GM19240 (cell line): ENCODE measurements at regions not wholly inside any gene's neighbourhood (a gene's known extent, or its start where the extent isn't known, plus 50 kb on each side); places are given as distances from the start of the nearest gene placed in this dataset.

Experiments
- DNase-seq: peaks from one replicate; pipeline ENCODE4 v3.0.0; 2011; ENCODE audit warnings: low spot score; ENCODE audit not compliant: insufficient read length

DNA sequence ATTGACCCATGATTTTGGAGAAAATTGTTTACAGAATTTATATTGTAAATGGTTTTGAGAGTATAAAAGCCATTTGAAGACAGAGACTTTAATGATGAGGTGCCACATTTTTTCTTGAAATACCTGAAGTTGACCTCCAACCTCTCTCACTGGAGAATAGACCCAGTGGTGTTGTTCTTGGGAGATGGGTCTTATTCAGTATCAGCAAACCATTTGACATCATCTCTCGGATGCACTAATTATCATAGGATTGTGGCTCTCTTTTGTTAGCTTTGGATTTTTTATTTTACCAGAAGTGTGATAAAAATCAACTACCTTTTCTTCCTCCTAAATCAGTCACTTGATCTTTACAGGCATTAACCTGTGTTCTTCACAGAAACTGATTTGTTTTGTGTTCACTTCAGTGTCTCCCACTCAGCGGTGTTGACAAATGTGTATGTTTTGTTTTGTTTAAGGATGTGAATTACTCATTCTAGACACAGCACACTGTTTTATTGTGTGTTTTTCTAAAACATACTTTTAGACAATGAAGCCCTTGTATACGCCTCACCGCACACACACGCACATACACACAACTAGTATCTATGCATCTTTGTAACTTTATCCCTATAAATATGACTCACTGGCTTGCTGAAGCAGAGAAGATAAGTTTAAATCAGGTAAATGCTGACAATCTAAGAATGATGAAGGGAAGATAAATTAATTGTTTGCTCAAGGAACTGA, 455.6 kb downstream of the INHBA start:
- no peak for DNase-seq

DNA sequence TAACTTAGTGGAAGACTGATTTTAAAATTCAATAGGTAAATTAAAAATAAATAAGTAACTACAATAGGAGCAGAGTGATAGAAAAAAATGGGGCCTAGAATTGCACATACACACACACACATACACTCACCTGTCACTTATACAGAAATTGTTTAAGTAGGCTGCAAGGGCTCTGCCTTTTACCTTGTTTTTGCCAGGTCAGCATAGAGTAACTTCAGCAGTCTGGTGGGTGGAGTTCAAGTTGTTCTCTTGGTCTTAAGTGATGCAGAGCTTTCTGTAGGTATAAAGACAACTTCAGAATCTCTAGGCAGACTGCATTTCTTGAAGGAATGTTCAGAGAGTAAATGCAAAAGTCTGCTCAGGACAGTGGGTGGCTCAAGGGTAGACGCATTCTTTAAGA, 457.0 kb downstream of the INHBA start:
- no peak for DNase-seq

DNA sequence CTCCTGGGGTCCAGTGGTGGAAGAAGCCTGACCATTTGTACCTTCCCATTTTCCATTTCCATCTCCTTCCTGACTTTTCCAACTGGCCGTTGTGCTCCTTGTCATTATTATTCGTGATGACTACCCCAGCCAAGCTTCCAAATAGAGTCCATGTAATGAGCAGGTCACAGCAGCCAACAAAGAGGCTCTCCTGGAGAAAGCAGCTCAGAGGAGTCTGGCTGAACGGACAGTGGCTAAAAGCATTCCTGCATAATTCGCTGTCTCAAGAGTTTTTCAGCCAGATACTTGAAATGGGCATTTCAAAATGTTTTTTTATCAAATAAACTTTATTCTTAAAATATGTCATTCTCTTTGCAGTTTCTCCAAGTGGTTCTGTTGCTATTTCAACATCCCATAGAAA, 458.6 kb downstream of the INHBA start:
- no peak for DNase-seq

DNA sequence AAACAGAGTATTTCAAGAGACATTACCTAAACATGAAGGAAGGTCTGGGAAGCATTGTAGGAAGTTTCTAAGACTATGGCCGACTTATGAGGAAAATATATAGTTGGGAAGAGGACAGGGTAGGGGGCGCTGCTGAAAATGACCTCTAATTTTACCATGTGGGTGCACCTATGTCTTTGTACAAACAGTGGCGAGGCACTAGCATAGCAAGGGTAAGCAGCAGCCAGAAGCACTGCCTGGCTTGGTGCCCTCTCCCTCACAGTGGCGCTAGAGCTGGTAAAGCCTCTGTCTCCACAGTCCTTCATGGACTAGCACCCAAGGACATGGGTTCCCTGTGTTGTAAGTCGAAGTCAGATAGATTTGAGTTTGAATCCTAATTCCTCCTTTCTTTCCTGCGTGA, 461.2 kb downstream of the INHBA start:
- no peak for DNase-seq

DNA sequence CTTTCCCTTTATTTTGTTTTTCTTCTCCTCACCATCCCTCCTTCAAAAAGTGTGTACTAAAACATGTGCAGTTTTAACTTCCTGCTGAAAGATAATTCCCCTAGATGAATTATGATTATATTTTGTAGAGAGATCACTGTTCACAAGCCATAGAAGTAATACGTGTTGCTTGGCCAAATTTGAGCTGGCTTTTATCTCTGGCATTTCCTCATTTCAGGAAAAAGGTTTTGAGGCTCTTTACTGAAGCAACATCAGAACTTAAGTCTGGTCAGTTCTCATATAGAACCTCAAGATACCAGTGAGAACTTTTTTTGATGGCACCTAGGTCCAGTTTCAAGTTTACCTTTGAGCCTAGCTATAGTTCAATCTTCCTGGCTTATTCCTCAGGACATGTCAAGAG, 463.3 kb downstream of the INHBA start:
- DNase-seq: no peak

DNA sequence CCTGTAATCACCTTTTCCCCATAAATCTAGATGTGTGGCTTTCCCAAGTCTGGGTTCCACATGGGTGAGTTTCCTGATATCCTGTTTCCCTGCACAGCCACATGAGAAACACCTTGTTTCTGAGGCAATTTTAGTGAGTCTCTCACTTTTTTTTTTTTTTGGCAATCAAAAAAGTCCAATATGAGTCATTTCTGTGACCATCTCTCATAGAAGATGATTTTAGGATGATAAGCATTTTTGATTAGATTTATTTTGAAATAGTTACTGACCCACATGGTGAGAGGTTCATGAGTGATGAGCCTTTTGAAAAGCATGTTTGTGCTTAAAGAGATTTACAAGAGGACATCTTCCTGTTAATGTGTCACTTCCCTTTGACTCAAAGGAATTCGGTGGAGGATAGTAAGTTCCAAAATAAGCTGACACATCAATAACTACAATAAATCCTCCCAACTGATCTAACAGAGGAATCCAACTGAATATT, 464.0 kb downstream of the INHBA start:
- DNase-seq: no peak

DNA sequence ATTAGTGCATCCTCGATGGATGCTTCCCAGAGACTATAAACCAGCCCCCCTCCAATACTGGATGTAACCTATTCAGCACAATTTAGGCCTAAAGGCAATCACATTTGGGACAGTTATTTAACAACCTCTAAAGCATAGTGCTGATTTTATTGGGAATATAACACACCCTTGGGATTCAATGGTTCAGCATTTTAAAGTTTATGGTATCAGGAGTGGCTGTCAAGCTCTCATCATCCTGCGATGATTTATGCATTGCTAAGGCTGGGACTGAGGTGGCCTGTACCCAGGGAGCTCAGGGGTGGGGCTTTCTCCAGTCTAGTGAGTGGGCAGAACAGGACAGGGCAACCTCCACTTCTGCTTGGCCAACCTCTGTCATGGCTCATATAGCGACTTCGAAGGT, 464.9 kb downstream of the INHBA start:
- no peak for DNase-seq

DNA sequence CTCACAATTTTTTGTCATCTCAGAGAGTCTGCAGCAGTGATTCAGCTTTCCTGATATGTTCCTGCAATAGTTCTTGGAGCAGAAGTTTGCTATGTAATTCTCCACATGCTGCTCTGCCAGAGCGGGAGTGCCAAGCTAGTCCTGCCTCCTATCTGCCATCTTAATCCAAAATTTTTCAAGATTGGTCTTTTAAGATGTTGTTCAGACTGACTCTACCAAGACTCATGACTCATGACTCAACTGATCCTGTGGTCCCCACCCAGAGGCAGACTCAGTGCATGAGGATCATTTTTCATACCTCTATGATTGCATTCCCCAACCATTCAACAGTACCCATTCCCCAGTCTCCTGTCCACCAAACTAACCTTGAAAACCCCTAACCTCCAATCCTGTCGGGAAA, 470.8 kb downstream of the INHBA start:
- DNase-seq: no peak

DNA sequence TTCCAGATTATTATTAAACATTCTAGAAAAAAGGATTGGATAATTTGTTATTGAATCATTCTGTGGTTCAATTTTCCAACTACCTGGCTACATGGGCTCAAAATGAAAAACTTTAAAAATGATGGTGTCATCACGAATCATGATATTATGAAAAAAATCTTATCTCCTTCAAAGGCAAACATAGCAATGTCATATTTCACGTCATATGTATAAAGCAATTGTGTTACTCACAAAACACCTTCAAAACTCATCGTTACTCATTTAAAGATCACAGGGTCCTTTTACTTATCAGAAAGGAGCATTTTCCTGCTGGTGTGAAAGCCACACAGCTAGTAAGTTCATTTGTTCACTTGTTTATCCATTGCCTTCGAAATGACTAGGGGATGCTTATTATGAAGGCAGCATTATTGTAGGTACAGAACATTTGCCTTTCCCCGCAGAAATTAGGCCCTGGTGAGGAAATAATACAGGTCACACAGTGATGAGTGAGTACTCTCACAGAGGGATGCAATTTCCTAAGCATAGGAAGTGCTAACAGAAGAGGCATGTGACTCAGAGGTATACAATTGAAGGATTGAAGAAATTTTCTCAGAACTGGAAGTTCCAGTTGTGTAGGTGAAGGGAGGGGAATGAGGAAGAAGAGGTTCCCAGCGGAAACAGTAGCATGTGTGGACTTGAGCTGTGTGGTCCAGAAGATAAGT, 478.7 kb downstream of the INHBA start:
- no peak for DNase-seq

DNA sequence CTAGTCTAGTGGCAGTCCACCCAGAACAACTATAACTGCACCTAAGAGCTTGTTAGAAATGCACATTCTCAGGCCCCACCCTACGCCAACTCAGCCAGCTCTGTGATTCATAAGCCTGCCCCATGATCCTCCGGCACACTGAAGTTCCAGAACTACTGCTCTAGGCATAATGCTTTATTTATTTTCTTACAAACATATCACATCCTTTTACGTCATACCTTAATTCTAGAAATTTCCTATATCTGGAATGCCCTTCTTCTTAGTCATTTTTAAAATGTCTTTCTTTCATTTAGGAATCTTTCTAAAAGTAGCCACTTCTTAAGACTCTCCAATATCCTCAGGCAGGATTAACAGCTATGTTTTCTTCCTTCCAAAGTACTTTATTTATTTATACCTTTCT, 480.1 kb downstream of the INHBA start:
- no peak for DNase-seq

DNA sequence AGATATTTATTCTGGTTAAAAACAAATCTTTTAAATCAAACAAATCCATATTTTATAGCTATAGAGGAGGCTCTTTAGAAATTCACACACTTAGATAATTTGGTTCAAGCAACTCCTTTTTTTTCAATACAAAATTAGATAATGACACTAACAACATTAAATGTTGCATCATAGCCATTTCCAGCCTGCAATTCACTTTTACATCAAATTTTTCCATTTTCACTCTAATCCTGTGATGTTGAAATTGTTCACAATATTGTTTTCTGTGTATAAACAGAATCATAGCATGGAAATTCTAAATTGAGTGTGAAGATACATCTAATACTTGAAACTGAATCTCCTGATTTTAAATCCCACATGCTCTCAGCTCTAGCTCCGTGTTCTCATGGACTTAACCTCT, 482.6 kb downstream of the INHBA start:
- DNase-seq: no peak

DNA sequence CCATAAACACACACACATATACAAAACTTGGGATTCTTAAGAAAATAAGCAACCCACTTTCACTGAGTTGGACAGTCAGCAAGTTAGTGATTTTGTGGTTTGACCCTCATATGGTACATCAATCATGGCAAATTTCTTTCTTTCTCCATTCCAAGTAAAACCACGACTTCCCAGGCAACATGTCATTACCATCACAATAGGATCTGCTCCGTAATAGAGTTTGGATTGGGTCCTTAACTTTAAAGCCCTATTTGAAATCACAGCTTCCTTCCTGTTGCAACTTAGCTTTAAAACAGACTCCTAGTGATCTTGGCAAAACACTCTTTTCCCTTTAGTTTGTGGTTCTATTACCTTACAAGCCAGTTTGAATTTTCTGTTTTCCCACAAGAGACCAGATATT, 483.6 kb downstream of the INHBA start:
- DNase-seq: no peak

DNA sequence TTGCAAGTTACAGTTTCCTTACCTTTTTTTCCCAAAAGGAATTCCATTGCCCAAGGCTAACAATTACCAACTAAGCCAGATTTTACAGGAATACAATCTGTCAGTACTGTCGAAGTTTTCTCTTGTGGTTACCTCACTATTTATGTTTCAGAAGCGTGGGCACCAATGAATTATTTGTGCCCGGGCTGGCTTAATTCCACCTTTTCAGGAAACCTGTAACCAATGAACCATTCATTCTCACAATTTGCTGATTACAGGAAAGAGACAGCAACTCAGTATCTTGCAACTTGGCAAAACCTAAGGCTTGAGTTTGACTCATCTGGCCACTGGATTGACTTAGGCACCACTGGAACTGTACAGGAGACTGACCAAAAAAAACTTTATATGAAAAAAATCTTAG, 485.6 kb downstream of the INHBA start:
- DNase-seq: no peak

DNA sequence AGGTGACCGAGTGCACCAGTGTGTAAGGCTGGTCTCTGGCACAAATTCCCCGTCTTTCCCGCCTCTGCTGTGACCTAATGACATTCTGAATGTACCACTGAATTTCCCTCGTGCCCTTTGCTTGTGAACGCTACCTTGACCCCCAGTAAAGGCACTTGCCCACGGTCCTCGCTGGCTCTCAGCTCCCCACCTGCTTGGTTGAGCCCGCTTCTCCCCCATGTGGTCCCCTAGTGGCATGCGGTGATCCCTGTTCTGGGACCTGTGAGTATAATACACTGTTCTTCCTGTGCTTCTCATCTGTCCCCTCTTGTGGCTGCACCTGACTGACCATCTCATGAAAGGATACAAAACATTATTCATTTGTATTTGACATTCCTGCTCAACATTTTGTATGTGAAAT, 495.7 kb downstream of the INHBA start:
- DNase-seq: no peak

DNA sequence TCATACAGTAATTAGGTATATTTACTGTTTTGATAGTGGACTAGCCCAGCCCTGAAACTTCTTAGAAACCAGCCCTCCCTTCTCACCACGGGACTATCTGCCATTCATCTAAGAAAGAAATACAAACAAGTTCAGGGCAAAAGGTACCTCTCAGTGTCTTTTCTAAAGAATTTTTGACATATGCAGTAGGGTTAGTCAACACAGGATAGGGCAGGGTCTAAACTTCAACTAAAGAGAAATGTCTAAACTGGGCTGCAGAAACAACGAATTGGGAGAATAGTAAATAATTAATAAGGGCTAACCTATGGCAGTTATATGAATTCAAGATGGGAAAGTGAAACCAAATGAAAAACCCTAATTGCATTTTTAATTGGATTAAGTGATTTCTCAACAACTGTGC, 496.6 kb downstream of the INHBA start:
- DNase-seq: no peak

DNA sequence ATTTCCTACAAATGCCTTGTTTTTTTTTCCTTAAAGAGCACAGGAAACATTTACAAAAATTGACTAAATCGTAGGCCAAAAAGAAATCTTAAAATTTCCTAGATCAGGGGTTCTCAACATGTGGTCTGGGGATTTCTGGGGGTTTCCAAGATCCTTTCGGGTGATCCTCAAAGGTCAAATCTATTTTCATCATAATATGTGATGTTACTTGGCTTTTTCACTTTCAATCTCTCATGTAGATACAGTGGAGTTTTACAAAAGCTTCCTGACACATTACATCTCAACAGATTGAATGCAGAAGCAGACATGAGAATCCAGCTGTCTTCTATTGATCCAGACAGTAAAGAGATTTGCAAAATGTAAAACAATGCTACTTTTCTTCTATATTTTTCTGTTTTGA, 497.3 kb downstream of the INHBA start:
- DNase-seq: no peak

DNA sequence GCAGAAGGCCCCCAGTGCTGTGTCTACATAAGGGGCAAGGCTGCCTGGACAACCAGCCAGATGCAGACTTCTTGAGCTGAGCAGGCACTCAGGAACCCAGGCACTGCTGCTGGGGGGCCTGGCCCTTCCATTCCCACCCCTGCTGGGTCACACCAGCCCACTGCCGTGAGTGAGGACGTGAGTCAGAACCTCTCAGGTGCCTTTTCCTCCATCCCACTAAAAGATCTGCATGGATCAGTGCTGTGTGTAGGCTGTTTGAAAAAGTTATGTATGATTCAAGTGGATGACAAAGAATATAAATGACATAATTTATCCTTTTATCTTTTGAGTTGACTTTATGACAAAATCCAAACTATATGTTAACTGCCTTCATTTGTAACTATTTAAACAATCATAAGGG, 499.3 kb downstream of the INHBA start:
- no peak for DNase-seq

DNA sequence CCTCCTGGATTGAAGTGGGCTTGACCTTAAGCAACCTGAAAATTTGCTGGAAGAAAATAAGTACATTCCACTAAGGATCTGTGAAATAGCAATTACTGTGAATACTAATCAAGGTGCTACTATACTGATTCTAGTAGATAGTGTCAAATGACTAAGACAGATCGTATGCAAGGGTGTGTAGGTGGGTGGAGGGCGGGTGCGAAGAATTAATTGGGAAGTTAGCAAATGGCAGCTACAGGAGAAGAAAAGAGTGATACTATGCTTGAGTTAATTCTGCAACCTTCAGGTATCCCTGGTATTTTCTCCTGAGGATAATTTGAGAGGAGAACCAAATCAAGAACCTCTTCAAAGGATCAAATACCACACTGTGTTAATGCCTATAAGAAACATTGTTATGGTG, 501.9 kb downstream of the INHBA start:
- no peak for DNase-seq

DNA sequence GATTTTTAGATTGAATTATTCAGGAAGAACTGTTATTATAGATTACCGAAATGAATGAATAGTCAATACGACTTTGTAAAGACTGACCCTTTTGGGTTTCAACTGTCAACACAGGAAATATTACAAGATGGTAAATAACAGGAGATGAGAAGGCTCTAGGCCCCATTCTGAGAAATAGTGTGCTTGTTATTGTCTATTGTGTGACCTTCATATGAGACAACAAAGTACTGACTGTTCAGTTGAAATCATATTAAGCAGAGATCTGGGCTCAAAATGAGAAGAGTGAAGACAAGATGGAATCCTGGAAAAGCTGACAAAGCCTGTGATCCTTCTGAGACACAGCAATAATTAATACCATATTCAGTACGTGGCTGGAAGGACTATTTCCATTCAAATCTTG, 503.8 kb downstream of the INHBA start:
- DNase-seq: no peak

DNA sequence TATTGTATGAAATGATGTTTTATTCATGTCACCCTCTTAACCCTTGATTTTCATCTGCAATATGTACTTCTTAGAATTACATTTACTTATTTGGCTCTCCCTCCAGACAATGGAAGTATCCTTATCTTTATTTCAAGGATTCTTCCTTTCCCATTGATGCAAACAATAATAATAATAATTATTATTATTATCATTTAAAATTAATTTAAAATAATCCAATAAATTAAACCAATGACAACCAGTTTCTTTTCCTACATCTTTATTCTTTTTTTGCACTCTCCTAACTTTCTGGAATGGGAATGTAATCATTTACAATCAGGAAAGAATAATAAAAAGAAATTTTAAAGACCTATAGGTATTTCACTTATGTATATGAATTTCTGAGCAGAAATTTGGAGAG, 504.4 kb downstream of the INHBA start:
- DNase-seq: no peak

DNA sequence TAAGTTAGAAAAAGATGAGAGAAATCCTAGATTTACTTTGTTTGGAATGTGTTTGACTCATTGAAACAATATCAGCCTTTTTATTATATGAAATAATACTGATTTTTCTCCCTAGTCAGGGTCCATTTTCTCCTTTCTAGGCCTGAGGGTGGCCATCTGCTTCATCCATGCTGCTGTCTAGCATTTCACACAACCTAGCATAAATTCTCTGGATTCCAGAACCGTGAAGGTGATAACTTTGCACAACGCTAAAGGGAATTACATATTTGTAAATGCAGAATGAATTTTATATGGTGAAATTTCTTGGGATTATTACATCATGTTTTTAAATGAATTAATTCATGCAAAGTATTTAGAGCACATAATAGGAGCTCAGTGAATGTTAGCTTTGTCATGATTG, 505.1 kb downstream of the INHBA start:
- no peak for DNase-seq

DNA sequence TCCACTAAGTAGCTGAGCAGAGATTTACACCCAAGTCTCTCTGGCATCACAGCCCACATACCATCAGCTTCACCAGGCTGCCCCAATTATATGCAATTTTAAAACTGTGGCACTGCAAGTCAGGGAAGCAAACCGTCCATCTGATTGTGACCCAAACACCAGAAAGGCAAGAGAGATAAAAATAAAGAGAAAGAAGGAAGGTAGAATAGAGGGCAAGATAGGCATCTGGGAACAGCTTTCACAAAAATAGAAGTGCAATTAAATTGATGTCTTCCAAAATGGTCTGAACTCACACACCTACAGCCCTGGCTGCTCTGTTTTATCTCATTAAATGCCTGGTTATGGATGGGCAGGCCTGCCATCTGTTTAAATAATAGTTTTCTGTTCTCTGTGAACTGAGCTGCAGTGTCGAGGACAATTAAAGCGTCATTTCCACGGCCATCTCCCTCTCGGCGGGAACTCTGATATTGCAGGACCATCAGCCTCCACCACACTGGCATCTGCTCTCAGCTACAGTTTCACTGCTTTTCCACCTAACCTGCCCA, 509.1 kb downstream of the INHBA start:
- DNase-seq: no peak

DNA sequence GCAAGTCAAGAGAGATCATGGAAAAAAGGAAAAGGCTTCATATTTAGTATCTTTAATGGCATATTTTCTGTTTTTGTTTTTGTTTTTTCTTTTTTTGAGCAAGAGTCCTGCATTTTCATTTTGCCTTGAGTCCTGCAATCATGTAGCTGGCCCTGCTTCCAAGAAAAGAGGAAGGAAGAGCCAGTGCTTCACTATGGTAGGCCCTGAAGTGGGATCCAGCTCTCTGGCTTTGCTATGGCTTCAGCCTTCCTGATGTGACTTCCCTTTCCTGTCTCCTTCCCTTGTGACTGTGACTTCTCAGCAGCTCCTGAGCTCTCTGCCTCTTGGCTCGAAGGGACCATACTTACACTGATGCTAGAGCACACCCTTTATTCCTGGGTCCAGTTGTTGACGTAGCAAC, 512.3 kb downstream of the INHBA start:
- no peak for DNase-seq
